NB4 (cell line): ENCODE measurements at regions not wholly inside any gene's neighbourhood (a gene's known extent, or its start where the extent isn't known, plus 50 kb on each side); places are given as distances from the start of the nearest gene placed in this dataset.

Source experiments
- POLR2A ChIP-seq: IDR thresholded peaks from 2 replicates; pipeline ENCODE4 v1.6.1; 2011; ENCODE audit warnings: mild to moderate bottlenecking; ENCODE audit not compliant: insufficient read length; ENCODE audit errors: extremely low read depth
- TF ChIP-seq, protein P1 (sequence below): IDR thresholded peaks from one replicate; pipeline ENCODE4 v1.5.1; 2012; ENCODE audit warnings: low read depth, low read length

GRCh38 chr2:13143451-13143850 lies 426.7 kb downstream of the TRIB2 start:
- TF ChIP-seq, protein P1, sequence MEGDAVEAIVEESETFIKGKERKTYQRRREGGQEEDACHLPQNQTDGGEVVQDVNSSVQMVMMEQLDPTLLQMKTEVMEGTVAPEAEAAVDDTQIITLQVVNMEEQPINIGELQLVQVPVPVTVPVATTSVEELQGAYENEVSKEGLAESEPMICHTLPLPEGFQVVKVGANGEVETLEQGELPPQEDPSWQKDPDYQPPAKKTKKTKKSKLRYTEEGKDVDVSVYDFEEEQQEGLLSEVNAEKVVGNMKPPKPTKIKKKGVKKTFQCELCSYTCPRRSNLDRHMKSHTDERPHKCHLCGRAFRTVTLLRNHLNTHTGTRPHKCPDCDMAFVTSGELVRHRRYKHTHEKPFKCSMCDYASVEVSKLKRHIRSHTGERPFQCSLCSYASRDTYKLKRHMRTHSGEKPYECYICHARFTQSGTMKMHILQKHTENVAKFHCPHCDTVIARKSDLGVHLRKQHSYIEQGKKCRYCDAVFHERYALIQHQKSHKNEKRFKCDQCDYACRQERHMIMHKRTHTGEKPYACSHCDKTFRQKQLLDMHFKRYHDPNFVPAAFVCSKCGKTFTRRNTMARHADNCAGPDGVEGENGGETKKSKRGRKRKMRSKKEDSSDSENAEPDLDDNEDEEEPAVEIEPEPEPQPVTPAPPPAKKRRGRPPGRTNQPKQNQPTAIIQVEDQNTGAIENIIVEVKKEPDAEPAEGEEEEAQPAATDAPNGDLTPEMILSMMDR, result no peak
- no peak for TF ChIP-seq POLR2A
